HG02759 (cell line): ENCODE measurements at regions not wholly inside any gene's neighbourhood (a gene's known extent, or its start where the extent isn't known, plus 50 kb on each side); places are given as distances from the start of the nearest gene placed in this dataset.

Experiments used
- ATAC-seq: cut with Tn5 transposase; IDR thresholded peaks from one replicate; pipeline ENCODE4 v1.9.1; 2021; ENCODE audit warnings: mild to moderate bottlenecking, moderate library complexity; ENCODE audit not compliant: unreplicated experiment

- ATAC-seq, result no peak
Measured at GRCh38 chr5:168215646-168216045, 75.8 kb upstream of the WWC1 start.

DNA sequence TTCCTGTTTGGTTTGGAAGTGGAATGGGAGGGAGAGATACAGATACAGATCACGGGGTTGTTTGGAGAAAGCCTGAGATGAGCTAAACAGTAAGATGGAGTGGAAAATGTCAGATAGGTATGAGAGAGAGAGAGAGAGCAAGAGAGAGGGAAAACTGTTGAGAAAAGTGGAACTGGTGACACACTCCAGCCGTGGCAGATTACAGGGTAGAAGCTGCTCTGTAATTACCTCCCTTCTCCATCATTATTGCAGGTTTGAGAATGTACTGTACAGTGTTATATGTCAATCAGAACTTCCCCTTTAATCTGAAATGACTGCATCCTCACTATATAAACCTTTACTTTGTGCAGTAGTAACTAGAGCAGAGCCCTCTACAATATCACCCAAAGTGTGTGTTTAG, 74.5 kb upstream of the WWC1 start:
- no peak for ATAC-seq

GRCh38 chr5:168217497-168217896, 73.9 kb upstream of the WWC1 start:
- ATAC-seq, result no peak

DNA sequence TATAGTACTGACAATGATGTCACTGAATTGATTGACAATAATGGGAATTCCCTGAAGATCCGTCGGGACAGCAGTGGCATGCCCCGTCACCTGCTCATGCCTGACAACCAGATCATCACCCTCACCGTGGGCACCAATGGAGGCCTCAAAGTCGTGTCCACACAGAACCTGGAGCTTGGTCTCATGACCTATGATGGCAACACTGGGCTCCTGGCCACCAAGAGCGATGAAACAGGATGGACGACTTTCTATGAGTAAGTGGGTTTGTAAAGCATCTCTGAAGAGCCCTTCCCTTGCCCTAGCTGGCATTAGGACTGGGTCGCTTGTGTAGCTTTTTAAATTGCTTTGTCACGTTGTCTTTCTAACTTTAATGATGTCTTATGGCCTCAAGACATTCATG, 72.7 kb upstream of the WWC1 start:
- no peak for ATAC-seq

- peak; percentile 90 for ATAC-seq
Measured at GRCh38 chr5:168219515-168220410, 71.7 kb upstream of the WWC1 start.

DNA sequence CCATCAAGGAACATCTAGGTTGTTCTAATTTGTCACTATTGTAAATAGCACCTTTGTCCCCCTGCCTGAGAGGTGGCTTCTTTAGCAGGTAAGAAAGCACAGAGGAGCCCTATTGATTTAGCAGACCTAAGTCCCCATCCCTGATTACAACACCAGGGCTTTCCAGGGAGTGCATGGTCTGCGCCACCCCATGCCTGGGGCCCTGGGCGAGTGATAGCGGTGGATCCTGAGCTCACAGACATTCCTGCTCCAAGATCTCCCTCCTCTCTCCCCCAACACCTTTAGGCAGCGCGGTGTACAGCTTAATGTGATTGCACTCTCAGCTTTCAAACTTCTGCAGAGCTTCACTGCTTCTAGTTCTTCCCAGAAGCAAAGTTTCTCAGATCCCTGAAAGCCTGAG, 67.4 kb upstream of the WWC1 start:
- no peak for ATAC-seq

GRCh38 chr5:168226012-168226411, 65.4 kb upstream of the WWC1 start:
- ATAC-seq, result no peak

DNA sequence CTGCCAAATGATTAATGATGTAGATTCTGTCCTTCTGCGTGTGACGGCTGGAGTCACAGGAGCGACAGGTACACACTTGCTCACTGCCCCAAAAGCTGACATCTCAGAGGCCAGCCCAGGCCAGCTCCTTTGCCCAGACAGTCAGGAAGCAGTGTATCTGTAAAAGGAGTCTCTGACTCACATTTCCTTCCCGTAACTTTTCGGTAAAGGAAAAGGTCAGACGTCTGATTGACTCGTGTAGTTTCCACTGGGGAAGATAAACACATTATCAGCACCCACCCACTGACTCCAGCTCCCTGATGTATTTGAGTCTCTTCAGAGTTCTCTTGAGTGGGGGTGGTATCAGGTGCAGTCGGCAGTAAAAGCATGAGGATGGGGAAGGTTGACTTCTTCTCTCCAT, 64.4 kb upstream of the WWC1 start:
- no peak for ATAC-seq

GRCh38 chr5:168227973-168228615, 63.4 kb upstream of the WWC1 start:
- ATAC-seq, result peak; percentile 100

DNA sequence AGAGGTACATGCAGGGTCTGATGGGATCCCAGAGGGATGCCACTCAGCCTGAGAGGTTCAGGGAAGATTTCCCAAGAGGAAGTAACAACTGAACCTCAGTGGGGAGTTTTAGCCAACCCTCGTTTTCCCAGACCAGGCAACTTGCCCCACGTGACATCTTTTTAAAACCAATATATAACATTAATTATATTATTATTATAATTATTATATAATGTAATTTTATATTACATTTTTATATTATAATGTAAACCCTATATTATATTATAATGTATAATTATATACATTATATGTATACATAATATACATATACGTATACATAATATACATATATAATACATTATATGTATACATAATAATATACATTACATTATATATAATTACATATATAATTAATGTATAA, 62.8 kb upstream of the WWC1 start:
- ATAC-seq, result no peak

DNA sequence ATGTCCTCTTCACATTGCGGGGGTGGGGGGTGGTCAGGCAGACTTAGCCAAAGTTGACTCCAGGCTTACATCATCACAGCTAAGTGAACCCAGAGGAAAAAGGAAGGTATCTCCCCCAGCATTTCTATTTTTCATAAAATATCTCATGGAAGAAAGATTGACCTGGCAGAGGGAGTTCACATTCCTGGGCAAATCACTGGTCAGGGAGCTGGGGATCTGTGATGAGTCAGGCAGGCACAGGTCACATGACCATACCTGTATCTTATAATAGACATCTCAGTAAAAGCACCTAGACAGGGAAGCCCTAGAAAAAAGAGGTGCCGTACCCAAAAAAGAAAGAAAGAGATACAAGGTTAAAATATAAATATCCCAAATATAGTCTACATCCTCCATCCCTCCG, 57.3 kb upstream of the WWC1 start:
- no peak for ATAC-seq

- no peak for ATAC-seq
Measured at GRCh38 chr5:168238463-168238862, 53.0 kb upstream of the WWC1 start.

GRCh38 chr5:168239325-168239724, 52.1 kb upstream of the WWC1 start:
- no peak for ATAC-seq
